ENCODE measurements at regions not wholly inside any gene's neighbourhood (a gene's known extent, or its start where the extent isn't known, plus 50 kb on each side); places are given as distances from the start of the nearest gene placed in this dataset.
"Not testable (repeated sequence)": the region's sequence is repeated elsewhere in the genome, so short reads cannot be mapped to it uniquely, and the experiment has no call there.

- dilution Hi-C loops (cut with MboI; ENCODE audit: extremely low pct_ligation_motif_present, low sequenced_read_pairs); H3K79me2 ChIP-seq (ENCODE audit: control insufficient read depth, insufficient read depth, low read length); DNase-seq (ENCODE audit: low read depth, low spot score); FAIRE-seq; H3K9ac ChIP-seq (replicated peaks; ENCODE audit: extremely low read depth, insufficient read depth, low read length); BruUV-seq (replicated peaks); POLR2A ChIA-PET; H3K4me2 ChIP-seq (ENCODE audit: insufficient read depth, low read length); H3K27ac ChIP-seq (ENCODE audit: insufficient read depth, low read depth, low read length); CTCF ChIA-PET; H3K4me3 ChIP-seq (replicated peaks in 1 of 3; ENCODE audit: insufficient read depth in 1 of 3, low read depth in 1 of 3, low read length in 3 of 3); H3K9me1 ChIP-seq (replicated peaks; ENCODE audit: control insufficient read depth, extremely low read depth, insufficient read depth, low read length); H4K20me1 ChIP-seq (replicated peaks; ENCODE audit: control insufficient read depth, extremely low read depth, insufficient read depth, low read length); H2AFZ ChIP-seq (ENCODE audit: low read depth, low read length); H3K9me3 ChIP-seq (replicated peaks; ENCODE audit: control insufficient read depth, insufficient read depth, low read length); intact Hi-C loops (cut with micrococcal nuclease); H3K36me3 ChIP-seq (ENCODE audit: control insufficient read depth in 2 of 2, extremely low read depth in 1 of 2, insufficient read depth in 2 of 2, low read length in 2 of 2); H3K27me3 ChIP-seq (ENCODE audit: control insufficient read depth in 2 of 2, insufficient read depth in 2 of 2, low read length in 2 of 2); H3K4me1 ChIP-seq (ENCODE audit: control insufficient read depth, extremely low read depth, insufficient read depth, low read length): not testable (repeated sequence)
Measured at GRCh38 chr16:34018277-34018676, 558.9 kb downstream of the TP53TG3F start.

GRCh38 chr16:34050787-34051320 lies 591.4 kb downstream of the TP53TG3F start:
- dilution Hi-C loops (cut with MboI; ENCODE audit: extremely low pct_ligation_motif_present, low sequenced_read_pairs) (no loop called here), intact Hi-C loops (cut with micrococcal nuclease) (no loop called here)
- no peaks in the 10 kb centered on the region for H3K27me3 ChIP-seq (ENCODE audit: control insufficient read depth in 2 of 2, insufficient read depth in 2 of 2, low read length in 2 of 2)
- POLR2A ChIA-PET: no interaction called here
- no peak overlapping the region for H3K4me3 ChIP-seq (replicated peaks in 1 of 3; ENCODE audit: insufficient read depth in 1 of 3, low read depth in 1 of 3, low read length in 3 of 3)
- H3K4me1 ChIP-seq (ENCODE audit: control insufficient read depth, extremely low read depth, insufficient read depth, low read length): no peaks in the 10 kb centered on the region
- H3K79me2 ChIP-seq (ENCODE audit: control insufficient read depth, insufficient read depth, low read length): no peaks in the 10 kb centered on the region
- FAIRE-seq (no peak), DNase-seq (ENCODE audit: low read depth, low spot score) (no peak)
- no peaks in the 10 kb centered on the region for H3K36me3 ChIP-seq (ENCODE audit: control insufficient read depth in 2 of 2, extremely low read depth in 1 of 2, insufficient read depth in 2 of 2, low read length in 2 of 2)
- no peak overlapping the region for H3K27ac ChIP-seq (ENCODE audit: insufficient read depth, low read depth, low read length)
- no peak overlapping the region for H3K9ac ChIP-seq (replicated peaks; ENCODE audit: extremely low read depth, insufficient read depth, low read length)
- H4K20me1 ChIP-seq (replicated peaks; ENCODE audit: control insufficient read depth, extremely low read depth, insufficient read depth, low read length): no peaks in the 10 kb centered on the region
- CTCF ChIA-PET: no interaction called here
- BruUV-seq (replicated peaks): no TSS peak
- no peak overlapping the region for H2AFZ ChIP-seq (ENCODE audit: low read depth, low read length)
- H3K4me2 ChIP-seq (ENCODE audit: insufficient read depth, low read length): no peak overlapping the region
- H3K9me3 ChIP-seq (replicated peaks; ENCODE audit: control insufficient read depth, insufficient read depth, low read length): peaks cover 2% of the 10 kb centered on the region
- TF ChIP-seq MYC (IDR thresholded peaks at IDR 0.05; ENCODE audit: low read depth, low read length) (no peak), JUN (IDR thresholded peaks at IDR 0.05; ENCODE audit: borderline replicate concordance, insufficient read depth, insufficient read length, low read depth) (no peak), POLR2A (IDR thresholded peaks at IDR 0.05; ENCODE audit: low read depth, low read length) (no peak), EZH2 (IDR thresholded peaks at IDR 0.05; ENCODE audit: borderline replicate concordance, low read depth, low read length, severe bottlenecking) (no peak), MAX (IDR thresholded peaks at IDR 0.05; ENCODE audit: insufficient read depth, insufficient read length) (no peak), POLR2AphosphoS5 (IDR thresholded peaks at IDR 0.05; ENCODE audit: insufficient read depth, low read depth, low read length) (no peak), FOS (IDR thresholded peaks at IDR 0.05; ENCODE audit: borderline replicate concordance, insufficient read depth, low read length) (no peak), GATA2 (IDR thresholded peaks at IDR 0.05; ENCODE audit: insufficient read depth, insufficient read length, low read depth, low read length) (no peak), CTCF (IDR thresholded peaks at IDR 0.05; ENCODE audit: extremely low read depth in 1 of 2, insufficient read depth in 1 of 2, low read depth in 1 of 2, low read length in 2 of 2) (no peak)
- no peaks in the 10 kb centered on the region for H3K9me1 ChIP-seq (replicated peaks; ENCODE audit: control insufficient read depth, extremely low read depth, insufficient read depth, low read length)

All from endothelial cell of umbilical vein (primary cell).